ENCODE measurements at regions not wholly inside any gene's neighbourhood (a gene's known extent, or its start where the extent isn't known, plus 50 kb on each side); places are given as distances from the start of the nearest gene placed in this dataset.
"Not testable (repeated sequence)": the region's sequence is repeated elsewhere in the genome, so short reads cannot be mapped to it uniquely, and the experiment has no call there.

- intact Hi-C loops (cut with DNase I), result no loop called here
- H3K9me3 ChIP-seq, result no peaks in the 10 kb centered on the region
- no peak for TF ChIP-seq CTCF (IDR thresholded peaks at IDR 0.05)
- ATAC-seq, result no peak
- DNase-seq, result no peak
- H3K27ac ChIP-seq, result no peak overlapping the region
- no peak overlapping the region for H3K4me3 ChIP-seq
- no peaks in the 10 kb centered on the region for H3K36me3 ChIP-seq
- no peaks in the 10 kb centered on the region for H3K4me1 ChIP-seq
- H3K27me3 ChIP-seq, result no peaks in the 10 kb centered on the region
These were observed 204.4 kb upstream of the ZNF385D start for GRCh38 chr3:21955406-21955805.

- ATAC-seq (no peak), DNase-seq (no peak)
- intact Hi-C loops (cut with DNase I), result no loop called here
- no peak for TF ChIP-seq CTCF (IDR thresholded peaks at IDR 0.05)
- H3K4me1 ChIP-seq, result no peaks in the 10 kb centered on the region
- no peaks in the 10 kb centered on the region for H3K27me3 ChIP-seq
- H3K36me3 ChIP-seq, result no peaks in the 10 kb centered on the region
- H3K4me3 ChIP-seq, result no peak overlapping the region
- no peaks in the 10 kb centered on the region for H3K9me3 ChIP-seq
- H3K27ac ChIP-seq, result no peak overlapping the region
These were observed 209.0 kb upstream of the ZNF385D start for GRCh38 chr3:21960033-21960432.

- H3K27me3 ChIP-seq, result no peaks in the 10 kb centered on the region
- TF ChIP-seq CTCF (IDR thresholded peaks at IDR 0.05), result no peak
- DNase-seq (no peak), ATAC-seq (no peak)
- no peak overlapping the region for H3K27ac ChIP-seq
- H3K4me1 ChIP-seq, result no peaks in the 10 kb centered on the region
- intact Hi-C loops (cut with DNase I), result no loop called here
- no peaks in the 10 kb centered on the region for H3K36me3 ChIP-seq
- H3K4me3 ChIP-seq, result no peak overlapping the region
- H3K9me3 ChIP-seq, result no peaks in the 10 kb centered on the region
These were observed 211.4 kb upstream of the ZNF385D start for GRCh38 chr3:21962456-21962855.

GRCh38 chr3:21966457-21966856, 215.4 kb upstream of the ZNF385D start:
- intact Hi-C loops (cut with DNase I); H3K4me1 ChIP-seq; H3K4me3 ChIP-seq; ATAC-seq; H3K9me3 ChIP-seq; H3K36me3 ChIP-seq; H3K27ac ChIP-seq; H3K27me3 ChIP-seq; DNase-seq: not testable (repeated sequence)

GRCh38 chr3:21979706-21980105, 228.7 kb upstream of the ZNF385D start:
- intact Hi-C loops (cut with DNase I), result no loop called here
- Histone ChIP-seq H3K9me3 (peaks cover 0 to 5% of the 10 kb centered on the region in 2 donors), H3K27ac (no peak overlapping the region), H3K4me1 (no peaks in the 10 kb centered on the region), H3K36me3 (no peaks in the 10 kb centered on the region), H3K27me3 (no peaks in the 10 kb centered on the region), H3K4me3 (no peak overlapping the region)
- ATAC-seq (no peak), DNase-seq (no peak)
- TF ChIP-seq CTCF (IDR thresholded peaks at IDR 0.05), result no peak

GRCh38 chr3:21989341-21990042, 238.5 kb upstream of the ZNF385D start:
- TF ChIP-seq CTCF (IDR thresholded peaks at IDR 0.05), result no peak
- no peaks in the 10 kb centered on the region for H3K4me1 ChIP-seq
- no peak overlapping the region for H3K4me3 ChIP-seq
- no peaks in the 10 kb centered on the region for H3K27me3 ChIP-seq
- no peaks in the 10 kb centered on the region for H3K36me3 ChIP-seq
- no peak overlapping the region for H3K27ac ChIP-seq
- peaks cover 0 to 6% of the 10 kb centered on the region in 2 donors for H3K9me3 ChIP-seq
- DNase-seq (no peak), ATAC-seq (no peak)
- intact Hi-C loops (cut with DNase I), result no loop called here

Measured in left lung (tissue), 4 donors.